PC-3 (cell line): ENCODE measurements at regions not wholly inside any gene's neighbourhood (a gene's known extent, or its start where the extent isn't known, plus 50 kb on each side); places are given as distances from the start of the nearest gene placed in this dataset.
A peak's percentile ranks its signal among the peaks of the same experiment; 100 is the strongest.

ENCODE experiments used
- ATAC-seq: fragments of 200-7000 bp; cut with Tn5 transposase; 2 replicates; pipeline ENCODE4 v1.9.1; 2020; ENCODE audit warnings: mild to moderate bottlenecking, moderate library complexity
- BruUV-seq: library from RNA; stranded (reverse); fragments of 400-500 nt; replicated peaks from 2 replicates; lab custom pipeline; 2021; lab: Mats Ljungman, UMichigan
- CTCF ChIA-PET: fragments of 300-600 bp; sonication (Branson Sonifier 250); formaldehyde crosslinking; loops from one replicate; lab custom pipeline; 2022; ENCODE audit warnings: antibody characterized with exemption; lab: Charles Lee
- POLR2A ChIA-PET: fragments of 300-600 bp; sonication (Branson Sonifier 250); formaldehyde crosslinking; loops from one replicate; lab custom pipeline; 2022; ENCODE audit warnings: antibody characterized with exemption; ENCODE audit not compliant: unreplicated experiment; lab: Charles Lee
- DNase-seq: peaks from one replicate; pipeline ENCODE4 v3.0.0-alpha.2; 2015
- H2AFZ ChIP-seq: fragments of 300-600 bp; sonication (generic); 2 replicates; pipeline ENCODE4 v1.6.0; 2016; ENCODE audit warnings: antibody characterized with exemption, low read length
- H3F3A ChIP-seq: fragments of 300-600 bp; sonication (generic); one replicate; pipeline ENCODE4 v1.6.0; 2017; ENCODE audit warnings: antibody characterized with exemption, low read length, control low read depth, mild to moderate bottlenecking; ENCODE audit not compliant: unreplicated experiment
- H3K27ac ChIP-seq: fragments of 300-600 bp; sonication (generic); 2 replicates; pipeline ENCODE4 v1.5.1; 2016; ENCODE audit warnings: mild to moderate bottlenecking, low read length
- H3K27me3 ChIP-seq: fragments of 300-600 bp; sonication (generic); 2 replicates; pipeline ENCODE4 v1.6.1; 2016; ENCODE audit warnings: low read length, mixed read lengths
- H3K36me3 ChIP-seq: fragments of 300-600 bp; sonication (generic); 2 replicates; pipeline ENCODE4 v1.6.1; 2016; ENCODE audit warnings: low read depth, mixed run types, low read length, mixed read lengths
- H3K4me1 ChIP-seq: fragments of 300-600 bp; sonication (generic); 2 replicates; pipeline ENCODE4 v1.5.1; 2016; ENCODE audit warnings: low read length; ENCODE audit not compliant: insufficient read depth
- H3K4me2 ChIP-seq: fragments of 300-600 bp; sonication (generic); 2 replicates; pipeline ENCODE4 v1.6.0; 2016; ENCODE audit warnings: low read length
- H3K4me3 ChIP-seq: fragments of 300-600 bp; sonication (generic); 2 replicates; pipeline ENCODE4 v1.5.1; 2016; ENCODE audit warnings: mild to moderate bottlenecking, low read length, mixed read lengths
- H3K79me2 ChIP-seq: fragments of 300-600 bp; sonication (generic); 2 replicates; pipeline ENCODE4 v1.6.1; 2017; ENCODE audit warnings: low read length, mixed read lengths
- H3K9ac ChIP-seq: fragments of 300-600 bp; sonication (generic); 2 replicates; pipeline ENCODE4 v1.6.0; 2016; ENCODE audit warnings: mild to moderate bottlenecking, low read length
- H3K9me2 ChIP-seq: fragments of 300-600 bp; sonication (generic); replicated peaks from 2 replicates; pipeline ENCODE4 v1.6.1; 2016; ENCODE audit warnings: mixed run types, low read length, mixed read lengths
- H3K9me3 ChIP-seq: fragments of 300-600 bp; sonication (generic); 2 replicates; pipeline ENCODE4 v1.6.1; 2016; ENCODE audit warnings: low read length, mixed read lengths
- H4K20me1 ChIP-seq: fragments of 300-600 bp; sonication (generic); 2 replicates; pipeline ENCODE4 v1.6.1; 2016; ENCODE audit warnings: low read length, mixed read lengths
- EZH2 ChIP-seq: fragments of 300-600 bp; sonication (generic); IDR thresholded peaks from one replicate; pipeline ENCODE4 v1.6.1; 2017; ENCODE audit warnings: antibody characterized with exemption, mild to moderate bottlenecking, low read length; ENCODE audit not compliant: unreplicated experiment
- EZH2phosphoT487 ChIP-seq: fragments of 300-600 bp; sonication (generic); IDR thresholded peaks from 2 replicates; pipeline ENCODE4 v1.6.1; 2018; ENCODE audit warnings: mild to moderate bottlenecking, antibody characterized with exemption, low read length, borderline replicate concordance
- intact Hi-C: fragments of 100-400 bp; cut with micrococcal nuclease; formaldehyde crosslinking; loops from 2 replicates; pipeline ENCODE4 v1.9.0; 2023
- TF ChIP-seq, protein P1 (sequence below): fragments of 300-600 bp; sonication (generic); conservative IDR thresholded peaks from 2 replicates; pipeline ENCODE4 v1.5.1; 2017; ENCODE audit warnings: antibody characterized with exemption, low read depth, mild to moderate bottlenecking, low read length

DNA sequence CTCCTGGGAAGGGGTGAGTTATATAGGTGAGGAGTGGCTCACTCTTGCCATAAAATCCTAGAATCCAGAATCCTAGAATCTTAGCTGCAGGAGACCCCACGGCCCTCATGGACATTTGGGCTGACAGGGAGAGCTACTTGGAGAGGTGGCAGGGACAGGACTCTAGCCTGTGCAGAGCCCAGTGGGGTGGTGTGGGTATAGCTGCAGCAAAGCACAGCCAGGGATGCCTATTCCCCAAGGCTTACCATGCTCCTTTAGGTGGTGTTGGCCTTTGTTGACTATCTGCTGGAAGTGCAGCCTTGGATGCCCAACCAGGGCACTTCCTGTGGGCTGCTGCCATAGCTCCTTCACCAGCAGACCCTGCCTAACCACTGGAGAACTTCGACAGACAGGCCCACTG lies 70.0 kb upstream of the PTPN3 start:
- Histone ChIP-seq H3K9ac (no peak overlapping the region), H3K9me3 (no peaks in the 10 kb centered on the region), H3K9me2 (no peaks in the 10 kb centered on the region), H3K4me2 (no peak overlapping the region), H3K79me2 (no peaks in the 10 kb centered on the region), H3F3A (no peaks in the 10 kb centered on the region), H2AFZ (no peak overlapping the region), H3K4me1 (no peaks in the 10 kb centered on the region), H3K27me3 (peaks cover 13% of the 10 kb centered on the region), H3K27ac (no peak overlapping the region), H3K4me3 (no peak overlapping the region), H3K36me3 (no peaks in the 10 kb centered on the region), H4K20me1 (no peaks in the 10 kb centered on the region)
- ChIA-PET CTCF (no interaction called here), POLR2A (no interaction called here)
- intact Hi-C loops, result no loop called here
- ATAC-seq (no peak), DNase-seq (no peak)
- BruUV-seq, result no TSS peak
- TF ChIP-seq EZH2phosphoT487 (no peak), EZH2 (no peak)
- TF ChIP-seq, protein P1, sequence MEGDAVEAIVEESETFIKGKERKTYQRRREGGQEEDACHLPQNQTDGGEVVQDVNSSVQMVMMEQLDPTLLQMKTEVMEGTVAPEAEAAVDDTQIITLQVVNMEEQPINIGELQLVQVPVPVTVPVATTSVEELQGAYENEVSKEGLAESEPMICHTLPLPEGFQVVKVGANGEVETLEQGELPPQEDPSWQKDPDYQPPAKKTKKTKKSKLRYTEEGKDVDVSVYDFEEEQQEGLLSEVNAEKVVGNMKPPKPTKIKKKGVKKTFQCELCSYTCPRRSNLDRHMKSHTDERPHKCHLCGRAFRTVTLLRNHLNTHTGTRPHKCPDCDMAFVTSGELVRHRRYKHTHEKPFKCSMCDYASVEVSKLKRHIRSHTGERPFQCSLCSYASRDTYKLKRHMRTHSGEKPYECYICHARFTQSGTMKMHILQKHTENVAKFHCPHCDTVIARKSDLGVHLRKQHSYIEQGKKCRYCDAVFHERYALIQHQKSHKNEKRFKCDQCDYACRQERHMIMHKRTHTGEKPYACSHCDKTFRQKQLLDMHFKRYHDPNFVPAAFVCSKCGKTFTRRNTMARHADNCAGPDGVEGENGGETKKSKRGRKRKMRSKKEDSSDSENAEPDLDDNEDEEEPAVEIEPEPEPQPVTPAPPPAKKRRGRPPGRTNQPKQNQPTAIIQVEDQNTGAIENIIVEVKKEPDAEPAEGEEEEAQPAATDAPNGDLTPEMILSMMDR, result no peak

DNA sequence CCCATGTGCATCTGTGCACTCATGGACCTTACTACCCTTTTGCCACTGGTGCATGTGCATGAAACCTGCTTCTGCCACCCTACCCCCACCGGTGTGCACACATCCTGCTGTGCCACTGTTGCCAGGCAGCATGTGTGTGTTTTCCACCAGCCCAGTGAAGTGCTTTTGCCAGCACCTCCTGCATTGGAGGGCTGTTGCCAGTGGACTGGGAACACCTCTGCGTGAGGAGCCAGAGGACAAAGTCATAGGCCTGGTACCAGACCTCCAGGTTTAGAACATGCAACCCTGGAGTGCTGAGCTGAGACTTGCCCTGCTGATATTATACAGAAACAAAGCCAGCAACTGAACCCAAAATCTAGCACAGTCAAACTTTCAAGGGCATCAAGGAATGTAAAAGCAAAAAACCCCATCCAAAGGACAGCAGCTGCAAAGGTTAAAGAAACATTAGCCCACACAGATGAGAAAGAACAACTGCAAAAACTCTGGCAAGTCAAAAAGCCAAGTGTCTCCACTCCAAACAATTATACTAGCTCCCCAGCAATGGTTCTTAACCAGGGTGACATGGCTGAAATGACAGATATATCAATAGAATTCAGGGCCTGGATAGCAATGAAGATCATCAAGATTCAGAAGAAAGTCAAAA lies 70.6 kb upstream of the PTPN3 start:
- no peak overlapping the region for H3K27ac ChIP-seq
- H3K36me3 ChIP-seq, result no peaks in the 10 kb centered on the region
- TF ChIP-seq EZH2 (no peak), EZH2phosphoT487 (no peak)
- TF ChIP-seq, protein P1, result no peak
- H3K4me2 ChIP-seq, result no peak overlapping the region
- no peak overlapping the region for H3K4me3 ChIP-seq
- ChIA-PET CTCF (no interaction called here), POLR2A (no interaction called here)
- H4K20me1 ChIP-seq, result no peaks in the 10 kb centered on the region
- no peak for ATAC-seq
- H3K9ac ChIP-seq, result no peak overlapping the region
- H3K4me1 ChIP-seq, result no peaks in the 10 kb centered on the region
- H3F3A ChIP-seq, result no peaks in the 10 kb centered on the region
- DNase-seq, result no peak
- H2AFZ ChIP-seq, result no peak overlapping the region
- peaks cover 8% of the 10 kb centered on the region for H3K27me3 ChIP-seq
- H3K9me2 ChIP-seq, result no peaks in the 10 kb centered on the region
- no peaks in the 10 kb centered on the region for H3K79me2 ChIP-seq
- no peaks in the 10 kb centered on the region for H3K9me3 ChIP-seq
- intact Hi-C loops, result no loop called here
- no TSS peak for BruUV-seq

DNA sequence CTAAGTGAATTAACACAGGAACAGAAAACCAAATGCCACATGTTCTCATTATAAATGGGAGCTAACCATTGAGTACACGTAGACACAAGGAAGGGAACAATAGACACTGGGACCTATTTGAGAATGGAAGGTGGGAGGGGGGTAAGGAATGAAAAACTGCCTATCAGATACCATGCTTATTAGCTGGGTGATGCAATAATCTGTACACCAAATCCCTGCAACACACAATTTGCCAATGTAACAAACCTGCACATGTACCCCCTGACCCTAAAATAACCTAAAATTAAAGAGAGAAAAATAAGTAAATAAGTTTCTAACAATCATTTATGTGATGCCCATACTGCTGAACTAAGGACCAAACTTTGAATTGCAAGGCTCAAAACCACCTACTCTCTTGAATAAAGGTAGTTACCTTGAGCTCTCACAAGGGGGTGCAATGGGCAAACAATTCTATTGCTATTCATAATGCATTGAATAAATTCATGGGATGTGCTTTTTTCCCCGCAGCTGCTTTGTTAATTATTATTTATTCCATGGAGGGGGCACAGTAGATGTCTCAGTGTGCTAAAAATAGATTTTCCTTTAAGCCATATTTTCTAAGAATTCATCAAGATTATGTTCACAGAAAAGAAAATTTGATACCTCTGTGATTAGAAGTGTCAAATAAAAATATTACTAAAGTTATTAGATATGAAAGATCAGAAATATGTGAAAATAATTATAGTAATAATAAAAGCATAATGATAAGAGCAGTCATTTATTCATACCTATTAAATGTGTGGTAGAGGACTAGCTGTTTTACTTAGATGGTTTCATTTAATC lies 76.2 kb upstream of the PTPN3 start:
- DNase-seq (peak; percentile 72), ATAC-seq (peak; percentile 65)
- intact Hi-C loops, result loop anchor here (1.0 kb wide), 2 partner anchors 79 to 244 kb away; no protein-coding TSS in a partner anchor
- no TSS peak for BruUV-seq
- H3F3A ChIP-seq, result no peaks in the 10 kb centered on the region
- H3K4me2 ChIP-seq, result no peak overlapping the region
- H3K9me3 ChIP-seq, result no peaks in the 10 kb centered on the region
- no peak for TF ChIP-seq EZH2
- TF ChIP-seq, protein P1, result peak; percentile 70
- H4K20me1 ChIP-seq, result no peaks in the 10 kb centered on the region
- H3K79me2 ChIP-seq, result no peaks in the 10 kb centered on the region
- no peaks in the 10 kb centered on the region for H3K36me3 ChIP-seq
- ChIA-PET CTCF (interaction anchor here (0.8 kb wide), 2 partner anchors 78 to 870 kb away, joined by 3 read pairs; no protein-coding TSS in a partner anchor), POLR2A (no interaction called here)
- no peaks in the 10 kb centered on the region for H3K9me2 ChIP-seq
- no peaks in the 10 kb centered on the region for H3K27me3 ChIP-seq
- no peak overlapping the region for H2AFZ ChIP-seq
- no peak overlapping the region for H3K27ac ChIP-seq
- H3K4me1 ChIP-seq, result no peaks in the 10 kb centered on the region
- H3K4me3 ChIP-seq, result no peak overlapping the region
- no peak overlapping the region for H3K9ac ChIP-seq
